Astrocyte (in vitro differentiated cells and primary cell): ENCODE measurements at regions not wholly inside any gene's neighbourhood (a gene's known extent, or its start where the extent isn't known, plus 50 kb on each side); places are given as distances from the start of the nearest gene placed in this dataset.

Experiments
- DNase-seq: peaks from one replicate; pipeline ENCODE4 v3.0.0-alpha.2; 2010; ENCODE audit warnings: low read depth
- FAIRE-seq: peaks from 2 replicates; lab custom pipeline; 2011; peaks lifted over from hg19 to GRCh38; lab: Jason Lieb, UNC
- H2AFZ ChIP-seq: 2 replicates; pipeline ENCODE4 v1.6.0; 2012; ENCODE audit warnings: low read depth, low read length, inconsistent platforms
- H3K27ac ChIP-seq: 2 replicates; pipeline ENCODE4 v1.5.1; 2011; ENCODE audit warnings: low read depth, low read length, inconsistent platforms
- H3K27me3 ChIP-seq: 2 replicates; pipeline ENCODE4 v1.6.0; 2011; ENCODE audit warnings: low read length, inconsistent platforms; ENCODE audit not compliant: insufficient read depth
- H3K36me3 ChIP-seq: 2 replicates; pipeline ENCODE4 v1.5.1; 2011; ENCODE audit warnings: low read length, inconsistent platforms; ENCODE audit not compliant: insufficient read depth
- H3K4me1 ChIP-seq: 2 replicates; pipeline ENCODE4 v1.5.1; 2011; ENCODE audit warnings: low read length, inconsistent platforms; ENCODE audit not compliant: insufficient read depth
- H3K4me2 ChIP-seq: 2 replicates; pipeline ENCODE4 v1.6.0; 2012; ENCODE audit warnings: low read length, inconsistent platforms
- H3K4me3 ChIP-seq: 2 replicates; pipeline ENCODE4 v1.5.1; 2011; ENCODE audit warnings: low read depth, mild to moderate bottlenecking, low read length, inconsistent platforms; ENCODE audit not compliant: insufficient read depth
- H3K79me2 ChIP-seq: 2 replicates; pipeline ENCODE4 v1.6.0; 2012; ENCODE audit warnings: mild to moderate bottlenecking, low read length, inconsistent platforms; ENCODE audit not compliant: insufficient read depth
- H3K9ac ChIP-seq: 2 replicates; pipeline ENCODE4 v1.6.0; 2012; ENCODE audit warnings: mild to moderate bottlenecking, low read length, inconsistent platforms
- H3K9me3 ChIP-seq: 2 replicates; pipeline ENCODE4 v1.5.1; 2012; ENCODE audit warnings: low read depth, mild to moderate bottlenecking, low read length, inconsistent platforms; ENCODE audit not compliant: insufficient read depth
- H4K20me1 ChIP-seq: 2 replicates; pipeline ENCODE4 v1.6.0; 2012; ENCODE audit warnings: low read length, inconsistent platforms; ENCODE audit not compliant: insufficient read depth
- H3K27ac Mint-ChIP-seq: one replicate; pipeline ENCODE4 v1.8.0; 2021; ENCODE audit warnings: mild to moderate bottlenecking, mixed read lengths; ENCODE audit not compliant: unreplicated experiment
- H3K27me3 Mint-ChIP-seq: one replicate; pipeline ENCODE4 v1.8.0; 2021; ENCODE audit warnings: low read depth, mixed read lengths; ENCODE audit not compliant: unreplicated experiment
- H3K36me3 Mint-ChIP-seq: one replicate; pipeline ENCODE4 v1.8.0; 2021; ENCODE audit warnings: low read depth, mixed read lengths; ENCODE audit not compliant: unreplicated experiment
- H3K4me1 Mint-ChIP-seq: one replicate; pipeline ENCODE4 v1.8.0; 2021; ENCODE audit warnings: low read depth, mixed read lengths; ENCODE audit not compliant: unreplicated experiment
- H3K4me3 Mint-ChIP-seq: one replicate; pipeline ENCODE4 v1.8.0; 2021; ENCODE audit warnings: mild to moderate bottlenecking, moderate library complexity, mixed read lengths; ENCODE audit not compliant: unreplicated experiment
- H3K9me3 Mint-ChIP-seq: one replicate; pipeline ENCODE4 v1.8.0; 2021; ENCODE audit warnings: mild to moderate bottlenecking, mixed read lengths; ENCODE audit not compliant: unreplicated experiment
- EZH2 ChIP-seq: IDR thresholded peaks from 2 replicates; pipeline ENCODE4 v1.6.1; 2012; ENCODE audit warnings: mild to moderate bottlenecking, low read length, inconsistent platforms; ENCODE audit not compliant: insufficient read depth
- TF ChIP-seq, protein P1 (sequence below): IDR thresholded peaks from 2 replicates; pipeline ENCODE4 v1.5.1; 2011; ENCODE audit warnings: low read depth, mild to moderate bottlenecking, inconsistent platforms, low read length, moderate library complexity; ENCODE audit not compliant: insufficient read depth

DNA sequence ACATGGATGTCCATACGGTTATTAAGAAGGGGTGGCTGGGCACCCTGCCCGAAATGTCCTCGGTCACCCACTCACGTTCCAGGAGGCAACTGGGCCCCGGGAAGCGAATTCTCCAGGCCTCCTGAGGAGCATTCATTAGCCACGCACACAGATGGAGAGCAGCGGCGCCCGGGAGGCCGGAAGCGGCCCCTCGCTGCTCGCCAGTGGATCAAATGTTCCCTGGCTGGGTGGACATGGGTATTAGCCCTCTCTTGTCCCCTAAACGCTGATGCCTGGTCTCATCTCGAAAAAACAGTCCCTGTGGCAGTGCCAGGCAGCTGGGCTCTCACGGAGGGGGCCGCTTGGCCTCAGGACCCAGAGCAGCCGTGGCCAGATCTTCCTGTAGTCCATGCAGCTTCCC is 59.0 kb upstream of the DLK1 start:
- no peaks in the 10 kb centered on the region for H3K36me3 ChIP-seq
- Mint-ChIP-seq H3K9me3 (no peaks in the 10 kb centered on the region), H3K4me3 (no peak overlapping the region), H3K27ac (no peak overlapping the region), H3K4me1 (peaks cover 6% of the 10 kb centered on the region), H3K36me3 (no peaks in the 10 kb centered on the region), H3K27me3 (peaks cover 61% of the 10 kb centered on the region)
- peaks cover 5% of the 10 kb centered on the region for H3K4me1 ChIP-seq
- H3K4me2 ChIP-seq = no peak overlapping the region
- FAIRE-seq = no peak
- H3K4me3 ChIP-seq = no peak overlapping the region
- H3K79me2 ChIP-seq = no peaks in the 10 kb centered on the region
- H2AFZ ChIP-seq = no peak overlapping the region
- no peaks in the 10 kb centered on the region for H4K20me1 ChIP-seq
- H3K27ac ChIP-seq = no peak overlapping the region
- TF ChIP-seq, protein P1, sequence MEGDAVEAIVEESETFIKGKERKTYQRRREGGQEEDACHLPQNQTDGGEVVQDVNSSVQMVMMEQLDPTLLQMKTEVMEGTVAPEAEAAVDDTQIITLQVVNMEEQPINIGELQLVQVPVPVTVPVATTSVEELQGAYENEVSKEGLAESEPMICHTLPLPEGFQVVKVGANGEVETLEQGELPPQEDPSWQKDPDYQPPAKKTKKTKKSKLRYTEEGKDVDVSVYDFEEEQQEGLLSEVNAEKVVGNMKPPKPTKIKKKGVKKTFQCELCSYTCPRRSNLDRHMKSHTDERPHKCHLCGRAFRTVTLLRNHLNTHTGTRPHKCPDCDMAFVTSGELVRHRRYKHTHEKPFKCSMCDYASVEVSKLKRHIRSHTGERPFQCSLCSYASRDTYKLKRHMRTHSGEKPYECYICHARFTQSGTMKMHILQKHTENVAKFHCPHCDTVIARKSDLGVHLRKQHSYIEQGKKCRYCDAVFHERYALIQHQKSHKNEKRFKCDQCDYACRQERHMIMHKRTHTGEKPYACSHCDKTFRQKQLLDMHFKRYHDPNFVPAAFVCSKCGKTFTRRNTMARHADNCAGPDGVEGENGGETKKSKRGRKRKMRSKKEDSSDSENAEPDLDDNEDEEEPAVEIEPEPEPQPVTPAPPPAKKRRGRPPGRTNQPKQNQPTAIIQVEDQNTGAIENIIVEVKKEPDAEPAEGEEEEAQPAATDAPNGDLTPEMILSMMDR = no peak
- TF ChIP-seq EZH2 = no peak
- peaks cover 11% of the 10 kb centered on the region for H3K27me3 ChIP-seq
- DNase-seq = no peak
- no peak overlapping the region for H3K9ac ChIP-seq
- H3K9me3 ChIP-seq = no peaks in the 10 kb centered on the region

DNA sequence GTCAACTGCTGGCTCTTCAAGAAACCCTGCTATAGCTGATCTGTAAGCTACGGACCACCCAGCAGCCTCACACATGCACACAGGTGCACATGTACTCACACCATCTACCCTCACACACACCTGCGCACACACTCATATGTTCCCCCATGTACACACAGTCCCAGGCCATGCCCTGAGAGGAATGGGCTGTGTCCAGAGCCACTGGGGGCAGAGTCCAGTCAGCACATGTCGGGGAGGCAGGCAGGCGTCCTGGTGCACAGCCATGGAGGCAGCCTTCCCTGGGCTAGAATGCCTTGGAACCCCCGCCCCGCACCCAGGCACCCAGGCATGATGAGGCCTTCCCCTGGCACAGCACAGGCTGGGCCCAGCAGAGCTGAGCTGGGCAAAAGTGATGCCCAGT is 58.3 kb upstream of the DLK1 start:
- H3K9ac ChIP-seq = no peak overlapping the region
- no peaks in the 10 kb centered on the region for H3K36me3 ChIP-seq
- peaks cover 68% of the 10 kb centered on the region for H3K27me3 Mint-ChIP-seq
- no peak overlapping the region for H3K4me2 ChIP-seq
- peaks cover 6% of the 10 kb centered on the region for H3K4me1 Mint-ChIP-seq
- H3K36me3 Mint-ChIP-seq = no peaks in the 10 kb centered on the region
- no peaks in the 10 kb centered on the region for H4K20me1 ChIP-seq
- H3K27ac ChIP-seq = no peak overlapping the region
- no peaks in the 10 kb centered on the region for H3K9me3 ChIP-seq
- H3K4me3 ChIP-seq = no peak overlapping the region
- H3K9me3 Mint-ChIP-seq = no peaks in the 10 kb centered on the region
- TF ChIP-seq EZH2 = no peak
- TF ChIP-seq, protein P1 = no peak
- H3K4me3 Mint-ChIP-seq = no peak overlapping the region
- peaks cover 5% of the 10 kb centered on the region for H3K4me1 ChIP-seq
- no peak for FAIRE-seq
- peaks cover 17% of the 10 kb centered on the region for H3K27me3 ChIP-seq
- H2AFZ ChIP-seq = no peak overlapping the region
- no peak overlapping the region for H3K27ac Mint-ChIP-seq
- H3K79me2 ChIP-seq = no peaks in the 10 kb centered on the region
- no peak for DNase-seq

GRCh38 chr14:100669011-100669412 is 57.7 kb upstream of the DLK1 start:
- H3K36me3 ChIP-seq = no peaks in the 10 kb centered on the region
- H3K4me3 Mint-ChIP-seq = no peak overlapping the region
- no peaks in the 10 kb centered on the region for H3K36me3 Mint-ChIP-seq
- peaks cover 3% of the 10 kb centered on the region for H3K9me3 Mint-ChIP-seq
- H3K4me1 Mint-ChIP-seq = peaks cover 6% of the 10 kb centered on the region
- peaks cover 74% of the 10 kb centered on the region for H3K27me3 Mint-ChIP-seq
- H3K4me3 ChIP-seq = no peak overlapping the region
- H3K4me1 ChIP-seq = peaks cover 5% of the 10 kb centered on the region
- no peak overlapping the region for H2AFZ ChIP-seq
- H3K79me2 ChIP-seq = no peaks in the 10 kb centered on the region
- no peaks in the 10 kb centered on the region for H4K20me1 ChIP-seq
- no peak overlapping the region for H3K9ac ChIP-seq
- H3K27ac ChIP-seq = no peak overlapping the region
- no peak for TF ChIP-seq EZH2
- TF ChIP-seq, protein P1 = no peak
- H3K9me3 ChIP-seq = peaks cover 3% of the 10 kb centered on the region
- DNase-seq (no peak), FAIRE-seq (no peak)
- peaks cover 19% of the 10 kb centered on the region for H3K27me3 ChIP-seq
- H3K4me2 ChIP-seq = no peak overlapping the region
- H3K27ac Mint-ChIP-seq = no peak overlapping the region
